Activated gamma-delta T cell treated with anti-CD3 and anti-CD28 coated beads, Interleukin-2, amount 50 U/mL, for 16 hours (primary cell): ENCODE measurements at regions not wholly inside any gene's neighbourhood (a gene's known extent, or its start where the extent isn't known, plus 50 kb on each side); places are given as distances from the start of the nearest gene placed in this dataset.

Experiments used
- DNase-seq: peaks from one replicate; pipeline ENCODE4 v3.0.0-alpha.2; 2020; ENCODE audit warnings: low read depth

GRCh38 chr16:82240111-82240510 is 70.1 kb upstream of the MPHOSPH6 start:
- DNase-seq: no peak

DNA sequence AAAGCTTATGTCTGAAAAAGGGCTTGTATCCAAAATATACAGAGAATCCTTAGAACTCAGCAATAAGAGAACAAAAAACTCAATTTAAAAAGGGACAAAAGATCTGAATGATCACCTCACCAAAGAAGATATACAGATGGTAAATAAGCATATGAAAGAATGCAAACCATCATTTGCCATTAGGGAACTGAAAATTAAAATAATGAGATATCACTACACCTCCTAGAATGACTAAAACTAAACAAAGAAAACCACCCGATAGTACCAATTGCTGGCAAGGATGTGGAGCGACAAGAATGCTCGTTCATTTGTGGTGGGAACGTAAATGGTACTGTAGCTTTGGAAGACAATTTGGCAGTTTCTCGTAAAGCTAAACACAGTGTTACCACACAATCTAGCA is 66.9 kb upstream of the MPHOSPH6 start:
- DNase-seq: no peak

DNA sequence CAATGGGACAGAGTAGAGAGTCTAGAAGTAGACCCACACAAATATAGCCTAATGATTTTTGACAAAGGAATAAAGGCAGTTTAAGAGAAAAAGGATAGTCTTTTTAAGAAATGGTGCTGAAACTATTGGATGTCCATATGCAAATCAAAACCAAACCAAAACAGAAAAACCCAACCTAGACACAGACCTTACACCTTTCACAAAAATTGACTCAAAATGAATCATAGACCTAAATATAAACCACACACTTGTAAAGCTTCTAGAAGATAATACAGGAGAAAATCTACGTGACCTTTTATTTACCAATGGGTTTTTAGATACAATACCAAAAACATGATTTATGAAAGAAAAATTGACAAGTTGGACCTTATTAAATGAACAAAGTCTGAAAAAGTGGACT is 66.4 kb upstream of the MPHOSPH6 start:
- DNase-seq: no peak

DNA sequence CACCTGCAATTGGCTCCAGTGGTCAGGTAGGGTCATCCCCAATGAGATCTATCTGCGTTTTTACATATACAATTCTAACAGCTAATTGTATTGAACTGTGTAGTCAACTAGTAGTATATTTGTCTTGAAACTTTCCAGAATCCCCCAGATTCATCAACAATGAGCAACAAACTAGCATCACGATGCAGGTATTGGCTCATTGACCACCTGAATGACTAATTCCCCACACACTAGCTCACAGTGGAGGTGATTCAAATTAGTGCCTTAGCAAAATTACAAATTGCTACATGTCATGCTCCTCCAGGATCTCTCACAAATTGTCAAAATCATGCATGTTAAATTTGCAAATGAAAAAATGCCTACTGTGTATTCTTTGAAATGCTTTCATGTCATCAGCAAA is 62.8 kb upstream of the MPHOSPH6 start:
- DNase-seq: no peak

- no peak for DNase-seq
These were observed 61.2 kb upstream of the MPHOSPH6 start for GRCh38 chr16:82231008-82231787.

DNA sequence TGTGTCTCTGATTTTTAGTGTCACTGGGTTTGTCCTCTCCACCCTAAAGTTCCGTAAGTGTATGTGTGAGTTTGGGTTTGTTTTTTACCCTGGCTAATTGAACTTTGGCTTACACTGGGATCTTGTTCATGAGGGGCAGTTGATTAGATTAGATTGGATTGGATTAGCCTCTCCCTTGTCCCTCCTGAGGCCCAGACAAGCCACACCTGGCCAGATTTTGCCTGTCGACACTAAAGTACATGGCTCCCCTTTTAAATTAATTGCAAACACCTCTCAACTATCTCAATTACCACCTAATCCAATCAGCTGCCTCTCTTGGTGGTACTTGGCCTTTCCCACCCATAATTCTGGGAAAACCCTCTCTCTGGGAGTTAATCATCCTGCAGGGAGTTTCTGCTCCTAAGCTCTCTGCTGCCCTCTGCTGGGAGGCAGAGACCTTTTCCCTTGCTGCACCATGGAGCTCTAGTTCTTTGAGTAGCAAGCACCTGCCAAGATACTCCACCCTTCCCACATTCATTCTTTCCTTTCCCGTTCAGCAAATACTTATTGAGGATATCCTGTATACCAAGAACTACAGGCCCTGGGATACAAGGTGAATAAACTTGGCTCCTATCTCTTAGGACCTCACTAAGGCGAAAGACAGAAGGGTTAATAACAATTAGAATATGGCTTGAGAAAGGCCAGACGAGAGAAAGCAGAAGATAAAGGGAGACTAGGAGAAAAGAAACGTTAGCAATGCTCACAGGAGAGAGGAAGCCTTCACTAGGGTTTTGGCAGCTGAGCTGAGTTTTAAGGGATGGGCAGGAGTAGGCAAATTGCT is 60.0 kb upstream of the MPHOSPH6 start:
- DNase-seq: peak; percentile 26

- DNase-seq: no peak
These were observed 56.3 kb upstream of the MPHOSPH6 start for GRCh38 chr16:82226327-82226726.

DNA sequence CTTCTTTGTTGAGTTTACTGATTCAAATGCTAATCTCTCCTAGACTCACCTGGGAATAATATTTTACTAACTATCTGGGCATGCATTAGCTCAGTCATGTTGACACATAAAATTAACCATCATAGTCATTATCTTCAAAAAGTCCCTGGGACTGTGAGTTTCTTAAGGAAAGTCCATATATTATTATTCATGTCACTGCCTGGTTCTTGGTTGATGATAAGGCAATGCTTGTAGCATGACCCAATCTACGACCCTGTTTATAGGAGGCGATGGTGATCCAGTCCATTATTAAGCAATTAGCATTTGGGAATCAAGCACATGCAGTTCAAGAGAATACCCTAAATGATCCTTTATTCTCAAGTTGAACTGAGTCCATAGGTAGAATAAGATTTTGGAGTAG is 54.8 kb upstream of the MPHOSPH6 start:
- DNase-seq: no peak

DNA sequence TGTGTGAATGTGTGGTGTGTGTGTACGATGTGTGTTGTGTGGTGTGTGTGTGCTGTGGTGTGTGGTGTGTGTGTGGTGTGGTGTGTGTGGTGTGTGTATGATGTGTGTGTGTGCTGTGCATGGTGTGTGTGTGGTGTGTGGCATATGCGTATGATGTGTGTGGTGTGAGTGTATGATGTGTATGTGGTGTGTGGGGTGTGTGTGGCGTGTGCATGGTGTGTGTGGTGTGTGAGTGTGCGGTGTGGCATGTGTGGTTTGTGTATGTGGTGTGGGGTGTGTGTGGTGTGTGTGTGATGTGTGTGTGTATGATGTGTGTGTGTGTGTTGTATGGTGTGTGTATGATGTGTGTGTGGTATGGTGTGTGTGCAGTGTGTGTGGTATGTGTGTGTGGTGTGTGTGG is 50.5 kb upstream of the MPHOSPH6 start:
- no peak for DNase-seq
